ENCODE measurements at regions not wholly inside any gene's neighbourhood (a gene's known extent, or its start where the extent isn't known, plus 50 kb on each side); places are given as distances from the start of the nearest gene placed in this dataset.

- Histone ChIP-seq H3K4me1 (ENCODE audit: low read length) (no peaks in the 10 kb centered on the region), H3K27me3 (ENCODE audit: low read depth, low read length) (no peaks in the 10 kb centered on the region), H3K4me2 (ENCODE audit: low read length) (no peak overlapping the region), H3K27ac (ENCODE audit: low read length) (no peak overlapping the region), H3K79me2 (ENCODE audit: low read length) (no peaks in the 10 kb centered on the region), H3K9ac (ENCODE audit: low read length) (no peak overlapping the region), H4K20me1 (ENCODE audit: insufficient read depth, low read length) (no peaks in the 10 kb centered on the region), H3K4me3 (ENCODE audit: low read length) (no peak overlapping the region), H3K9me3 (ENCODE audit: insufficient read depth, low read length) (no peaks in the 10 kb centered on the region), H2AFZ (ENCODE audit: low read depth, low read length) (no peak overlapping the region), H3K36me3 (replicated peaks; ENCODE audit: low read depth, low read length) (no peaks in the 10 kb centered on the region)
- TF ChIP-seq, protein P1, sequence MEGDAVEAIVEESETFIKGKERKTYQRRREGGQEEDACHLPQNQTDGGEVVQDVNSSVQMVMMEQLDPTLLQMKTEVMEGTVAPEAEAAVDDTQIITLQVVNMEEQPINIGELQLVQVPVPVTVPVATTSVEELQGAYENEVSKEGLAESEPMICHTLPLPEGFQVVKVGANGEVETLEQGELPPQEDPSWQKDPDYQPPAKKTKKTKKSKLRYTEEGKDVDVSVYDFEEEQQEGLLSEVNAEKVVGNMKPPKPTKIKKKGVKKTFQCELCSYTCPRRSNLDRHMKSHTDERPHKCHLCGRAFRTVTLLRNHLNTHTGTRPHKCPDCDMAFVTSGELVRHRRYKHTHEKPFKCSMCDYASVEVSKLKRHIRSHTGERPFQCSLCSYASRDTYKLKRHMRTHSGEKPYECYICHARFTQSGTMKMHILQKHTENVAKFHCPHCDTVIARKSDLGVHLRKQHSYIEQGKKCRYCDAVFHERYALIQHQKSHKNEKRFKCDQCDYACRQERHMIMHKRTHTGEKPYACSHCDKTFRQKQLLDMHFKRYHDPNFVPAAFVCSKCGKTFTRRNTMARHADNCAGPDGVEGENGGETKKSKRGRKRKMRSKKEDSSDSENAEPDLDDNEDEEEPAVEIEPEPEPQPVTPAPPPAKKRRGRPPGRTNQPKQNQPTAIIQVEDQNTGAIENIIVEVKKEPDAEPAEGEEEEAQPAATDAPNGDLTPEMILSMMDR (IDR thresholded peaks at IDR 0.05; ENCODE audit: low read depth, low read length), result no peak
- no peak for TF ChIP-seq EZH2phosphoT487 (IDR thresholded peaks at IDR 0.05; ENCODE audit: low read depth)
Observed at GRCh38 chr6:163998496-163998895, 584.0 kb downstream of the QKI start.

- H3K4me1 ChIP-seq (ENCODE audit: low read length), result no peaks in the 10 kb centered on the region
- H3K9me3 ChIP-seq (ENCODE audit: insufficient read depth, low read length), result no peaks in the 10 kb centered on the region
- no peak overlapping the region for H3K4me3 ChIP-seq (ENCODE audit: low read length)
- H2AFZ ChIP-seq (ENCODE audit: low read depth, low read length), result no peak overlapping the region
- H3K27me3 ChIP-seq (ENCODE audit: low read depth, low read length), result no peaks in the 10 kb centered on the region
- no peaks in the 10 kb centered on the region for H4K20me1 ChIP-seq (ENCODE audit: insufficient read depth, low read length)
- no peaks in the 10 kb centered on the region for H3K79me2 ChIP-seq (ENCODE audit: low read length)
- no peak overlapping the region for H3K27ac ChIP-seq (ENCODE audit: low read length)
- no peaks in the 10 kb centered on the region for H3K36me3 ChIP-seq (replicated peaks; ENCODE audit: low read depth, low read length)
- TF ChIP-seq, protein P1 (IDR thresholded peaks at IDR 0.05; ENCODE audit: low read depth, low read length), result no peak
- no peak for TF ChIP-seq EZH2phosphoT487 (IDR thresholded peaks at IDR 0.05; ENCODE audit: low read depth)
- no peak overlapping the region for H3K4me2 ChIP-seq (ENCODE audit: low read length)
- H3K9ac ChIP-seq (ENCODE audit: low read length), result no peak overlapping the region
Observed at GRCh38 chr6:163996491-163996890, 582.0 kb downstream of the QKI start.

GRCh38 chr6:163994566-163994965 lies 580.0 kb downstream of the QKI start:
- Histone ChIP-seq H3K36me3 (replicated peaks; ENCODE audit: low read depth, low read length) (no peaks in the 10 kb centered on the region), H3K9me3 (ENCODE audit: insufficient read depth, low read length) (no peaks in the 10 kb centered on the region), H3K27me3 (ENCODE audit: low read depth, low read length) (no peaks in the 10 kb centered on the region), H3K79me2 (ENCODE audit: low read length) (no peaks in the 10 kb centered on the region), H2AFZ (ENCODE audit: low read depth, low read length) (no peak overlapping the region), H4K20me1 (ENCODE audit: insufficient read depth, low read length) (no peaks in the 10 kb centered on the region), H3K4me3 (ENCODE audit: low read length) (no peak overlapping the region), H3K4me1 (ENCODE audit: low read length) (no peaks in the 10 kb centered on the region), H3K9ac (ENCODE audit: low read length) (no peak overlapping the region), H3K27ac (ENCODE audit: low read length) (no peak overlapping the region), H3K4me2 (ENCODE audit: low read length) (no peak overlapping the region)
- TF ChIP-seq, protein P1 (IDR thresholded peaks at IDR 0.05; ENCODE audit: low read depth, low read length), result no peak
- TF ChIP-seq EZH2phosphoT487 (IDR thresholded peaks at IDR 0.05; ENCODE audit: low read depth), result no peak

DNA sequence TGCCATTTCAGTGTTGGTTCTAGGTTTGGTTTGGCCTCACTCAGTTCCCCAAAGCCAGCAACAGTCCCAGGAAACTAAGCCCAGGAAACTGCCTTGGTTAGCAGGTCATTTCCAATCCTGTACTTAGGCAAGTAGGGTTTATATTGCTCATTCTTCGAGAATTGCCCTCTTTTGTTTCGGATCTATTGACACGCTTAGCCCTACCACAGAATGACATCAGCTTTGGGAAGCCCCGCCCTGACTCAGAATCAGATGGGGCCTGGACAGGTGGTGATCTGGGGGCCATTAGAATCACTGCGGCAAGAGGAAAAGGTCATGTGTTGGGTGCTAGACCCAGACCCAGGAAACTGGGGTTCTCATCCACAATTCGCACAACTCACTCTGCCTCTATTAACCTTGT lies 578.2 kb downstream of the QKI start:
- H3K4me2 ChIP-seq (ENCODE audit: low read length), result no peak overlapping the region
- no peak overlapping the region for H2AFZ ChIP-seq (ENCODE audit: low read depth, low read length)
- H3K27me3 ChIP-seq (ENCODE audit: low read depth, low read length), result no peaks in the 10 kb centered on the region
- H3K36me3 ChIP-seq (replicated peaks; ENCODE audit: low read depth, low read length), result no peaks in the 10 kb centered on the region
- no peaks in the 10 kb centered on the region for H4K20me1 ChIP-seq (ENCODE audit: insufficient read depth, low read length)
- no peak overlapping the region for H3K4me3 ChIP-seq (ENCODE audit: low read length)
- TF ChIP-seq, protein P1 (IDR thresholded peaks at IDR 0.05; ENCODE audit: low read depth, low read length), result no peak
- no peak for TF ChIP-seq EZH2phosphoT487 (IDR thresholded peaks at IDR 0.05; ENCODE audit: low read depth)
- H3K9me3 ChIP-seq (ENCODE audit: insufficient read depth, low read length), result no peaks in the 10 kb centered on the region
- no peaks in the 10 kb centered on the region for H3K79me2 ChIP-seq (ENCODE audit: low read length)
- H3K27ac ChIP-seq (ENCODE audit: low read length), result no peak overlapping the region
- no peak overlapping the region for H3K9ac ChIP-seq (ENCODE audit: low read length)
- peaks cover 4% of the 10 kb centered on the region; the same call in 1 of the 2 replicates for H3K4me1 ChIP-seq (ENCODE audit: low read length)
